ENCODE measurements at regions not wholly inside any gene's neighbourhood (a gene's known extent, or its start where the extent isn't known, plus 50 kb on each side); places are given as distances from the start of the nearest gene placed in this dataset.

- TF ChIP-seq CTCF (conservative IDR thresholded peaks at IDR 0.05; ENCODE audit: control insufficient read depth, insufficient read depth, low read depth, low read length): no peak
- DNase-seq (ENCODE audit: low read depth): no peak
- H3K4me3 ChIP-seq (ENCODE audit: control insufficient read depth, low read depth, low read length): no peak overlapping the region
These were observed 363.6 kb upstream of the LARGE1 start for GRCh38 chr22:34283844-34284243.

GRCh38 chr22:34293324-34293723 is 373.0 kb upstream of the LARGE1 start:
- no peak overlapping the region for H3K4me3 ChIP-seq (ENCODE audit: control insufficient read depth, low read depth, low read length)
- no peak for TF ChIP-seq CTCF (conservative IDR thresholded peaks at IDR 0.05; ENCODE audit: control insufficient read depth, insufficient read depth, low read depth, low read length)
- DNase-seq (ENCODE audit: low read depth): no peak

- TF ChIP-seq CTCF (conservative IDR thresholded peaks at IDR 0.05; ENCODE audit: control insufficient read depth, insufficient read depth, low read depth, low read length): no peak
- H3K4me3 ChIP-seq (ENCODE audit: control insufficient read depth, low read depth, low read length): no peak overlapping the region
These were observed 374.2 kb upstream of the LARGE1 start for GRCh38 chr22:34294476-34294875.

GRCh38 chr22:34294986-34295385 is 374.7 kb upstream of the LARGE1 start:
- DNase-seq (ENCODE audit: low read depth): no peak
- no peak for TF ChIP-seq CTCF (conservative IDR thresholded peaks at IDR 0.05; ENCODE audit: control insufficient read depth, insufficient read depth, low read depth, low read length)
- no peak overlapping the region for H3K4me3 ChIP-seq (ENCODE audit: control insufficient read depth, low read depth, low read length)

More at GRCh38 chr22:34294476-34294875, 374.2 kb upstream of the LARGE1 start:
- no peak for DNase-seq (ENCODE audit: low read depth)

GRCh38 chr22:34296461-34296860 is 376.2 kb upstream of the LARGE1 start:
- TF ChIP-seq CTCF (conservative IDR thresholded peaks at IDR 0.05; ENCODE audit: control insufficient read depth, insufficient read depth, low read depth, low read length): no peak
- DNase-seq (ENCODE audit: low read depth): no peak
- no peak overlapping the region for H3K4me3 ChIP-seq (ENCODE audit: control insufficient read depth, low read depth, low read length)

- H3K4me3 ChIP-seq (ENCODE audit: control insufficient read depth, low read depth, low read length): no peak overlapping the region
- no peak for TF ChIP-seq CTCF (conservative IDR thresholded peaks at IDR 0.05; ENCODE audit: control insufficient read depth, insufficient read depth, low read depth, low read length)
- DNase-seq (ENCODE audit: low read depth): no peak
These were observed 377.4 kb upstream of the LARGE1 start for GRCh38 chr22:34297536-34298120.

- TF ChIP-seq CTCF (conservative IDR thresholded peaks at IDR 0.05; ENCODE audit: control insufficient read depth, insufficient read depth, low read depth, low read length): no peak
- no peak for DNase-seq (ENCODE audit: low read depth)
- H3K4me3 ChIP-seq (ENCODE audit: control insufficient read depth, low read depth, low read length): no peak overlapping the region
These were observed 379.2 kb upstream of the LARGE1 start for GRCh38 chr22:34299496-34299895.
